22Rv1 (cell line): ENCODE measurements at regions not wholly inside any gene's neighbourhood (a gene's known extent, or its start where the extent isn't known, plus 50 kb on each side); places are given as distances from the start of the nearest gene placed in this dataset.

ENCODE experiments used
- ZFX ChIP-seq: fragments of 450-650 bp; IDR thresholded peaks from 2 replicates; pipeline ENCODE4 v1.6.1; 2017; ENCODE audit warnings: antibody characterized with exemption, borderline replicate concordance
- TF ChIP-seq, protein P1 (sequence below): fragments of 450-650 bp; IDR thresholded peaks from 2 replicates; pipeline ENCODE4 v1.5.1; 2017; ENCODE audit warnings: mild to moderate bottlenecking

DNA sequence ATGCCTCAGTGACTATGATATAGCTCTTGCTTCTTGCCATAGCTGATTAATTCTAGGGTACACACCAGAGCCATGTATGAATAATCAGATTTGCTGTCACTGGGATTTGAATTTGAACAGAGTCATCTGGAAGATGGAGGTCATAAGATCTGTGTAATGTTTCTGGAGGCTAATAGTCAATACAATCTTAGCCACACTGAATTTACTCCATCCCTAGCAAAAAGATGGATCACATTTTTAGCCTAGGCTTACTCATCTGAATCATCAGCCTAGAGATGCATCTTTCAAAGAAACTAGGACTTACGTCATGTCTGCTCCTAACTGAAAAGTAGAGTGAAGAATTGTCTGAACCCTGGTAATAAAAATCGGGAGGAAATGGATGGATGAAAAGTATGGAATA lies 142.3 kb upstream of the ZNF804B start:
- TF ChIP-seq, protein P1, sequence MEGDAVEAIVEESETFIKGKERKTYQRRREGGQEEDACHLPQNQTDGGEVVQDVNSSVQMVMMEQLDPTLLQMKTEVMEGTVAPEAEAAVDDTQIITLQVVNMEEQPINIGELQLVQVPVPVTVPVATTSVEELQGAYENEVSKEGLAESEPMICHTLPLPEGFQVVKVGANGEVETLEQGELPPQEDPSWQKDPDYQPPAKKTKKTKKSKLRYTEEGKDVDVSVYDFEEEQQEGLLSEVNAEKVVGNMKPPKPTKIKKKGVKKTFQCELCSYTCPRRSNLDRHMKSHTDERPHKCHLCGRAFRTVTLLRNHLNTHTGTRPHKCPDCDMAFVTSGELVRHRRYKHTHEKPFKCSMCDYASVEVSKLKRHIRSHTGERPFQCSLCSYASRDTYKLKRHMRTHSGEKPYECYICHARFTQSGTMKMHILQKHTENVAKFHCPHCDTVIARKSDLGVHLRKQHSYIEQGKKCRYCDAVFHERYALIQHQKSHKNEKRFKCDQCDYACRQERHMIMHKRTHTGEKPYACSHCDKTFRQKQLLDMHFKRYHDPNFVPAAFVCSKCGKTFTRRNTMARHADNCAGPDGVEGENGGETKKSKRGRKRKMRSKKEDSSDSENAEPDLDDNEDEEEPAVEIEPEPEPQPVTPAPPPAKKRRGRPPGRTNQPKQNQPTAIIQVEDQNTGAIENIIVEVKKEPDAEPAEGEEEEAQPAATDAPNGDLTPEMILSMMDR: no peak
- no peak for TF ChIP-seq ZFX
